ENCODE measurements at regions not wholly inside any gene's neighbourhood (a gene's known extent, or its start where the extent isn't known, plus 50 kb on each side); places are given as distances from the start of the nearest gene placed in this dataset.

DNA sequence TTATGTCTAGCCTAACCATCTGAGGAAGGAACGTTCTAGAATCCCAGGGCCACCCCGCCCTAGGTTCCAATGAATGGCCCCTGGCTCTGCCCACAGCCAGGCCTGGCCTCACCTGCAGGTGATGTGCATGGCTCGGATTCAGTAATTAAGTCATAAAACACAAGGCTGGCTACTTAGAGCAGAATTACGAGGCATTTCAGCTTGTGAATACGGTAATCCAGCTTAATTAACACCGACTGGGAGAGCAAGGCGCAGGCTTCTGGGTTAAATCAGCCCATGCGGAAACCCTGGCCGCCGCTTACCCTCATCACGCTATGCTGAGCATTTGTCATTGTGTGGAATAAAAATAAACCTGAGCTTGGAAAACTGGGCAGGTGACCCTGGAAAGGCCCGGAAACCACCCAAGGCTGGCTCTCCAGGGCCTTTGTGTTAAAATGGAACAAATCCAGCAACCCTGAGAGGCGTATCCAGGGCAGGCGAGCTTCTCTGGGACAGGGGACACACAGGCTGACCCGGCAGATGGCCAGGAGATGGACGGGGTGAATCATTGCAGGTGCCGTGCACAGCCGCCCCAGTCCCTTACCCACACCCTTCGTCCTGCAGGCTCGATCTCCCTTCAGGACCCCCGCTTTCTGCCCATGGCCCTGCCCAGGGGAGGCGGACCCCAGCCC lies 220.2 kb downstream of the CTTN start:
- TF ChIP-seq, protein P1, sequence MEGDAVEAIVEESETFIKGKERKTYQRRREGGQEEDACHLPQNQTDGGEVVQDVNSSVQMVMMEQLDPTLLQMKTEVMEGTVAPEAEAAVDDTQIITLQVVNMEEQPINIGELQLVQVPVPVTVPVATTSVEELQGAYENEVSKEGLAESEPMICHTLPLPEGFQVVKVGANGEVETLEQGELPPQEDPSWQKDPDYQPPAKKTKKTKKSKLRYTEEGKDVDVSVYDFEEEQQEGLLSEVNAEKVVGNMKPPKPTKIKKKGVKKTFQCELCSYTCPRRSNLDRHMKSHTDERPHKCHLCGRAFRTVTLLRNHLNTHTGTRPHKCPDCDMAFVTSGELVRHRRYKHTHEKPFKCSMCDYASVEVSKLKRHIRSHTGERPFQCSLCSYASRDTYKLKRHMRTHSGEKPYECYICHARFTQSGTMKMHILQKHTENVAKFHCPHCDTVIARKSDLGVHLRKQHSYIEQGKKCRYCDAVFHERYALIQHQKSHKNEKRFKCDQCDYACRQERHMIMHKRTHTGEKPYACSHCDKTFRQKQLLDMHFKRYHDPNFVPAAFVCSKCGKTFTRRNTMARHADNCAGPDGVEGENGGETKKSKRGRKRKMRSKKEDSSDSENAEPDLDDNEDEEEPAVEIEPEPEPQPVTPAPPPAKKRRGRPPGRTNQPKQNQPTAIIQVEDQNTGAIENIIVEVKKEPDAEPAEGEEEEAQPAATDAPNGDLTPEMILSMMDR (IDR thresholded peaks at IDR 0.05; ENCODE audit: unreplicated experiment): no peak
- Mint-ChIP-seq H3K27ac (peak overlapping the region; percentile 56), H3K36me3 (ENCODE audit: insufficient read depth) (no peaks in the 10 kb centered on the region), H3K4me1 (ENCODE audit: low read depth) (peaks cover 2% of the 10 kb centered on the region), H3K27me3 (no peaks in the 10 kb centered on the region), H3K9me3 (ENCODE audit: low read depth) (no peaks in the 10 kb centered on the region), H3K4me3 (ENCODE audit: low read depth) (no peak overlapping the region)
- DNase-seq (ENCODE audit: low spot score, unreplicated experiment): no peak

DNA sequence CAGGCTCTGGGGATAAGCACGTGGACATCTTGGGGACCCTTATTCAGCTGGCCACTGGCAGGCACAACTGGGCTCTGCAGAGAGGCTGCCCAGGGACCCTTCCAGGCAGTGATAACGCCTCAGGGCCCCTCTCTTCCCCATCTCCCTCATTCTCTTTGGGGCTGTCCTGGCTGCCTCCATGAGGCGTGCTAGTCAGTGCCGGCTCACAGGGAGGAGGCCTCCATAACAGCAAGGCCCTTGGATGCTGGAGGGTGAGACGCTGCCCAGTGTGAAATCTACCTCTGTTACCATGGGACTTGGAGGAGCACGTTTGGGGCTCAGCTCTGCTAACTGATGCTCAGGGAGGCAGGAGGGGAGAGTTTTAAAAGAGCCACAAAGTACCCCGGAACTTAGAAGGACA lies 221.3 kb downstream of the CTTN start:
- no peaks in the 10 kb centered on the region for H3K9me3 Mint-ChIP-seq (ENCODE audit: low read depth)
- no peak overlapping the region for H3K4me3 Mint-ChIP-seq (ENCODE audit: low read depth)
- H3K36me3 Mint-ChIP-seq (ENCODE audit: insufficient read depth): no peaks in the 10 kb centered on the region
- peaks cover 2% of the 10 kb centered on the region for H3K4me1 Mint-ChIP-seq (ENCODE audit: low read depth)
- no peak for DNase-seq (ENCODE audit: low spot score, unreplicated experiment)
- no peak overlapping the region for H3K27ac Mint-ChIP-seq
- TF ChIP-seq, protein P1 (IDR thresholded peaks at IDR 0.05; ENCODE audit: unreplicated experiment): no peak
- H3K27me3 Mint-ChIP-seq: no peaks in the 10 kb centered on the region

DNA sequence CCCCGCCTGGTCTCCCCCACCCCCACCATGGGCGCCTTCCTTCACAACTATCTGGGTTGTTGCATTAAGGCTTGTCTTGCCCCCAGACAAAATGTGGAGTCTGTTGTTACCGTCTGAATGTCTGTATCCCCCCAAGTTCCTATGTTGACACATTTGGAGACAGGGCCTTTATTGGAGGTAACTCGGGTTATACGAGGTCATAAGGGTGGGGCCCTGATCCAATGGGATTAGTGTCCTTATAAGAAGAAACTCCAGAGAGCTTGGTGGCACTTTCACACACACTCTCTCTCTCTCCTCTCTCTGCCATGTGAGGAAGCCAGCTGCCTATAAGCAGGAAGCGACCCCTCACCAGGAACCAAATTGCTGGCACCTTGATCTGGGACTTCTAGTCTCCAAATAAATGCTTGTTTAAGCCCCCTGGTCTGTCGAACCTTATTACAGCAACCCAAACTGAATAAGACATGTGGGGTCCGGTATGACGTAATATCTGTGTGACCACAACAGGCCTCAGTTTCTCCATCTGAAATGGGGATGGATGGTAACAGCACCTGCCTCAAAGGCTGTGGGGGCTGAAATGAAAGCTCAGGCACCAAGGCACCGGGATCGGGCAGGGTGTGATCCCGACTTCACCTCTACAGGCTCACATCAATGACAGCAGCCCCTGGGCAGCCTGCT lies 222.3 kb downstream of the CTTN start:
- TF ChIP-seq, protein P1 (IDR thresholded peaks at IDR 0.05; ENCODE audit: unreplicated experiment): no peak
- Mint-ChIP-seq H3K4me1 (ENCODE audit: low read depth) (peaks cover 2% of the 10 kb centered on the region), H3K36me3 (ENCODE audit: insufficient read depth) (no peaks in the 10 kb centered on the region), H3K27ac (no peak overlapping the region), H3K4me3 (ENCODE audit: low read depth) (no peak overlapping the region), H3K9me3 (ENCODE audit: low read depth) (no peaks in the 10 kb centered on the region), H3K27me3 (no peaks in the 10 kb centered on the region)
- no peak for DNase-seq (ENCODE audit: low spot score, unreplicated experiment)

DNA sequence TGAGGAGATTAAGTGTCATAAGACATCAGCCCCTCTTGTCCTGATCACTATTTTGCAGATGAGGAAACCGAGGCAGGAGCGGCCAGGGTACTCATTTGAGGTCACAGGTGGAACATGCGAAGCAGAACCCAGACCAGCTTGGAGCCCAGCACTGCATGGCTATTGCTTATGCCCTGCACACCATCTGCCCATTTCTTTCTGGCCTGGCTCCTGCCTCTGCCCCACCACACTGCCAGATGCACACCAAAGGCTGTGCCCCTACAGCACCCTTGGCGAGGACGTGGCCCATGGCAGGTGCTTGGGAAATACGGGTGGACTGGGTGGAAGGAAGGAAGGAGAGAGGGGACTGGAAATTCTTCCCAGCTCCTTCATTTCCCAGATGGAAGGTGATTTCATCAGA lies 222.9 kb downstream of the CTTN start:
- H3K4me3 Mint-ChIP-seq (ENCODE audit: low read depth): no peak overlapping the region
- TF ChIP-seq, protein P1 (IDR thresholded peaks at IDR 0.05; ENCODE audit: unreplicated experiment): no peak
- H3K27me3 Mint-ChIP-seq: no peaks in the 10 kb centered on the region
- H3K9me3 Mint-ChIP-seq (ENCODE audit: low read depth): no peaks in the 10 kb centered on the region
- H3K4me1 Mint-ChIP-seq (ENCODE audit: low read depth): peaks cover 2% of the 10 kb centered on the region
- H3K36me3 Mint-ChIP-seq (ENCODE audit: insufficient read depth): no peaks in the 10 kb centered on the region
- DNase-seq (ENCODE audit: low spot score, unreplicated experiment): no peak
- H3K27ac Mint-ChIP-seq: no peak overlapping the region

DNA sequence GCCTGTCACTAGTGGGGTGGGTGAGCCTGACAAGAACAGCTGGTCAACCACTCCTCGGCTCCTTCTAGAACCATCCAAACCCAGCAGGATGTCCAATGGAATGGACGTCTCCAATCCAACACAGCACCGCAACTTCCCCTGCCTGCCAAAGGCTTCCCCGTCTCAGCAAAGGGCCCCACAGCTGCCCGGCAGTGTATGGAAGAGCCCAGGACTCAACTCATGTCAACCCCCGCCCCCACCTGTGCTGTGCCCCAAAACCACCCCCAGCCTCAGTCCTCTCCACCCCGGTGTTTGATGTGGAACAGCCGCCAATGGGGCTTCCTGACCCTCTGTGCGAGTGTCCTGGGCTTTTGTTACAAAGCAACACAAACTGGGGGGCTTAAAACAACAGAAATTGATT lies 223.8 kb downstream of the CTTN start:
- DNase-seq (ENCODE audit: low spot score, unreplicated experiment): no peak
- Mint-ChIP-seq H3K27ac (no peak overlapping the region), H3K36me3 (ENCODE audit: insufficient read depth) (no peaks in the 10 kb centered on the region), H3K4me1 (ENCODE audit: low read depth) (peaks cover 3% of the 10 kb centered on the region), H3K27me3 (no peaks in the 10 kb centered on the region), H3K4me3 (ENCODE audit: low read depth) (no peak overlapping the region), H3K9me3 (ENCODE audit: low read depth) (no peaks in the 10 kb centered on the region)
- TF ChIP-seq, protein P1 (IDR thresholded peaks at IDR 0.05; ENCODE audit: unreplicated experiment): no peak
